ENCODE measurements at regions not wholly inside any gene's neighbourhood (a gene's known extent, or its start where the extent isn't known, plus 50 kb on each side); places are given as distances from the start of the nearest gene placed in this dataset.

DNA sequence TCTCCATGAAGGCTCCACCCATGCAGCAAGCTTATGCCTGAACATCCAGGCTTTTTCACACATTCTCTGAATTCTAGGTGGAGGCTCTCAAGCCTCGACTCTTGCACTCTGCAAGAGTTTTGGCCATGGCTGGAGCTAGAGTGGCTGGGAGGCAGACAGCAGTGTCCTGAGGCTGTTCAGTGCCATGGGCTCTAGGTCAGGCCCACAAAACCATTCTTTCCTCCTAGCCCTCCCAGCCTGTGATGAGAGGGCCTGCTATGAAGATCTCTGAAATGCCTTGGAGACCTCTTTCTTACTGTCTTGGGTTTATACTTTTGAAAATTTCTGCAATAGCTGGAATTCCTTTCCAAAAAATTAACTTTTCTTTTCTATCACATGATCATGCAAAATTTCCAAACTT, 210.7 kb downstream of the RND3 start:
- ATAC-seq, result no peak
- TF ChIP-seq, protein P1, sequence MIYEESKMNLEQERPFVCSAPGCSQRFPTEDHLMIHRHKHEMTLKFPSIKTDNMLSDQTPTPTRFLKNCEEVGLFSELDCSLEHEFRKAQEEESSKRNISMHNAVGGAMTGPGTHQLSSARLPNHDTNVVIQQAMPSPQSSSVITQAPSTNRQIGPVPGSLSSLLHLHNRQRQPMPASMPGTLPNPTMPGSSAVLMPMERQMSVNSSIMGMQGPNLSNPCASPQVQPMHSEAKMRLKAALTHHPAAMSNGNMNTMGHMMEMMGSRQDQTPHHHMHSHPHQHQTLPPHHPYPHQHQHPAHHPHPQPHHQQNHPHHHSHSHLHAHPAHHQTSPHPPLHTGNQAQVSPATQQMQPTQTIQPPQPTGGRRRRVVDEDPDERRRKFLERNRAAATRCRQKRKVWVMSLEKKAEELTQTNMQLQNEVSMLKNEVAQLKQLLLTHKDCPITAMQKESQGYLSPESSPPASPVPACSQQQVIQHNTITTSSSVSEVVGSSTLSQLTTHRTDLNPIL (CRISPR knock-in tag; IDR thresholded peaks at IDR 0.05; ENCODE audit: low read depth), result no peak
- TF ChIP-seq, protein P2, sequence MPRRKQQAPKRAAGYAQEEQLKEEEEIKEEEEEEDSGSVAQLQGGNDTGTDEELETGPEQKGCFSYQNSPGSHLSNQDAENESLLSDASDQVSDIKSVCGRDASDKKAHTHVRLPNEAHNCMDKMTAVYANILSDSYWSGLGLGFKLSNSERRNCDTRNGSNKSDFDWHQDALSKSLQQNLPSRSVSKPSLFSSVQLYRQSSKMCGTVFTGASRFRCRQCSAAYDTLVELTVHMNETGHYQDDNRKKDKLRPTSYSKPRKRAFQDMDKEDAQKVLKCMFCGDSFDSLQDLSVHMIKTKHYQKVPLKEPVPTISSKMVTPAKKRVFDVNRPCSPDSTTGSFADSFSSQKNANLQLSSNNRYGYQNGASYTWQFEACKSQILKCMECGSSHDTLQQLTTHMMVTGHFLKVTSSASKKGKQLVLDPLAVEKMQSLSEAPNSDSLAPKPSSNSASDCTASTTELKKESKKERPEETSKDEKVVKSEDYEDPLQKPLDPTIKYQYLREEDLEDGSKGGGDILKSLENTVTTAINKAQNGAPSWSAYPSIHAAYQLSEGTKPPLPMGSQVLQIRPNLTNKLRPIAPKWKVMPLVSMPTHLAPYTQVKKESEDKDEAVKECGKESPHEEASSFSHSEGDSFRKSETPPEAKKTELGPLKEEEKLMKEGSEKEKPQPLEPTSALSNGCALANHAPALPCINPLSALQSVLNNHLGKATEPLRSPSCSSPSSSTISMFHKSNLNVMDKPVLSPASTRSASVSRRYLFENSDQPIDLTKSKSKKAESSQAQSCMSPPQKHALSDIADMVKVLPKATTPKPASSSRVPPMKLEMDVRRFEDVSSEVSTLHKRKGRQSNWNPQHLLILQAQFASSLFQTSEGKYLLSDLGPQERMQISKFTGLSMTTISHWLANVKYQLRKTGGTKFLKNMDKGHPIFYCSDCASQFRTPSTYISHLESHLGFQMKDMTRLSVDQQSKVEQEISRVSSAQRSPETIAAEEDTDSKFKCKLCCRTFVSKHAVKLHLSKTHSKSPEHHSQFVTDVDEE (CRISPR knock-in tag; IDR thresholded peaks at IDR 0.05), result no peak
- TF ChIP-seq ARNTL (CRISPR knock-in tag; IDR thresholded peaks at IDR 0.05; ENCODE audit: borderline replicate concordance, low read depth) (no peak), ZNF565 (CRISPR knock-in tag; conservative IDR thresholded peaks at IDR 0.05; ENCODE audit: low read depth) (no peak), ZC3H10 (CRISPR knock-in tag; IDR thresholded peaks at IDR 0.05) (no peak), GLIS3 (CRISPR knock-in tag; IDR thresholded peaks at IDR 0.05) (no peak), TCF4 (CRISPR knock-in tag; IDR thresholded peaks at IDR 0.05; ENCODE audit: borderline replicate concordance) (no peak), ZNF8 (CRISPR knock-in tag; IDR thresholded peaks at IDR 0.05) (no peak), CSDC2 (CRISPR knock-in tag; IDR thresholded peaks at IDR 0.05) (no peak), BACH2 (CRISPR knock-in tag; IDR thresholded peaks at IDR 0.05; ENCODE audit: borderline replicate concordance) (no peak), ZFP30 (CRISPR knock-in tag; IDR thresholded peaks at IDR 0.05) (no peak), ZFP3 (CRISPR knock-in tag; IDR thresholded peaks at IDR 0.05) (no peak), RARB (CRISPR knock-in tag; IDR thresholded peaks at IDR 0.05) (no peak)
- TF ChIP-seq, protein P3, sequence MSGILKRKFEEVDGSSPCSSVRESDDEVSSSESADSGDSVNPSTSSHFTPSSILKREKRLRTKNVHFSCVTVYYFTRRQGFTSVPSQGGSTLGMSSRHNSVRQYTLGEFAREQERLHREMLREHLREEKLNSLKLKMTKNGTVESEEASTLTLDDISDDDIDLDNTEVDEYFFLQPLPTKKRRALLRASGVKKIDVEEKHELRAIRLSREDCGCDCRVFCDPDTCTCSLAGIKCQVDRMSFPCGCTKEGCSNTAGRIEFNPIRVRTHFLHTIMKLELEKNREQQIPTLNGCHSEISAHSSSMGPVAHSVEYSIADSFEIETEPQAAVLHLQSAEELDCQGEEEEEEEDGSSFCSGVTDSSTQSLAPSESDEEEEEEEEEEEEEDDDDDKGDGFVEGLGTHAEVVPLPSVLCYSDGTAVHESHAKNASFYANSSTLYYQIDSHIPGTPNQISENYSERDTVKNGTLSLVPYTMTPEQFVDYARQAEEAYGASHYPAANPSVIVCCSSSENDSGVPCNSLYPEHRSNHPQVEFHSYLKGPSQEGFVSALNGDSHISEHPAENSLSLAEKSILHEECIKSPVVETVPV (CRISPR knock-in tag; IDR thresholded peaks at IDR 0.05), result no peak

GRCh38 chr2:150274108-150274507, 213.4 kb downstream of the RND3 start:
- TF ChIP-seq ZNF565 (CRISPR knock-in tag; conservative IDR thresholded peaks at IDR 0.05; ENCODE audit: low read depth) (no peak), OSR1 (CRISPR knock-in tag; IDR thresholded peaks at IDR 0.05) (no peak), ARNTL (CRISPR knock-in tag; IDR thresholded peaks at IDR 0.05; ENCODE audit: borderline replicate concordance, low read depth) (no peak), PATZ1 (CRISPR knock-in tag; IDR thresholded peaks at IDR 0.05; ENCODE audit: borderline replicate concordance) (no peak), CSDC2 (CRISPR knock-in tag; IDR thresholded peaks at IDR 0.05) (no peak), TOX (CRISPR knock-in tag; IDR thresholded peaks at IDR 0.05; ENCODE audit: borderline replicate concordance) (no peak), RARB (CRISPR knock-in tag; IDR thresholded peaks at IDR 0.05) (no peak), GLIS3 (CRISPR knock-in tag; IDR thresholded peaks at IDR 0.05) (no peak), SNAI2 (CRISPR knock-in tag; IDR thresholded peaks at IDR 0.05) (no peak), ZNF8 (CRISPR knock-in tag; IDR thresholded peaks at IDR 0.05) (no peak), PPARA (CRISPR knock-in tag; IDR thresholded peaks at IDR 0.05; ENCODE audit: borderline replicate concordance) (no peak), ZFP30 (CRISPR knock-in tag; IDR thresholded peaks at IDR 0.05) (no peak), ISL1 (CRISPR knock-in tag; IDR thresholded peaks at IDR 0.05) (no peak), ZNF70 (CRISPR knock-in tag; IDR thresholded peaks at IDR 0.05) (no peak), BACH2 (CRISPR knock-in tag; IDR thresholded peaks at IDR 0.05; ENCODE audit: borderline replicate concordance) (no peak), TCF4 (CRISPR knock-in tag; IDR thresholded peaks at IDR 0.05; ENCODE audit: borderline replicate concordance) (no peak)
- TF ChIP-seq, protein P3 (CRISPR knock-in tag; IDR thresholded peaks at IDR 0.05), result no peak
- TF ChIP-seq, protein P1 (CRISPR knock-in tag; IDR thresholded peaks at IDR 0.05; ENCODE audit: low read depth), result no peak
- TF ChIP-seq, protein P2 (CRISPR knock-in tag; IDR thresholded peaks at IDR 0.05), result no peak
- ATAC-seq, result no peak

All from SK-N-SH treated with all-trans-retinoic acid at 6 μM for 48 hours (cell line).